PC-3 (cell line): ENCODE measurements at regions not wholly inside any gene's neighbourhood (a gene's known extent, or its start where the extent isn't known, plus 50 kb on each side); places are given as distances from the start of the nearest gene placed in this dataset.

Experiments
- ATAC-seq: fragments of 200-7000 bp; cut with Tn5 transposase; 2 replicates; pipeline ENCODE4 v1.9.1; 2020; ENCODE audit warnings: mild to moderate bottlenecking, moderate library complexity
- BruUV-seq: library from RNA; stranded (reverse); fragments of 400-500 nt; replicated peaks from 2 replicates; lab custom pipeline; 2021; lab: Mats Ljungman, UMichigan
- CTCF ChIA-PET: fragments of 300-600 bp; sonication (Branson Sonifier 250); formaldehyde crosslinking; loops from one replicate; lab custom pipeline; 2022; ENCODE audit warnings: antibody characterized with exemption; lab: Charles Lee
- POLR2A ChIA-PET: fragments of 300-600 bp; sonication (Branson Sonifier 250); formaldehyde crosslinking; loops from one replicate; lab custom pipeline; 2022; ENCODE audit warnings: antibody characterized with exemption; ENCODE audit not compliant: unreplicated experiment; lab: Charles Lee
- DNase-seq: peaks from one replicate; pipeline ENCODE4 v3.0.0-alpha.2; 2015
- H2AFZ ChIP-seq: fragments of 300-600 bp; sonication (generic); 2 replicates; pipeline ENCODE4 v1.6.0; 2016; ENCODE audit warnings: antibody characterized with exemption, low read length
- H3F3A ChIP-seq: fragments of 300-600 bp; sonication (generic); one replicate; pipeline ENCODE4 v1.6.0; 2017; ENCODE audit warnings: antibody characterized with exemption, low read length, control low read depth, mild to moderate bottlenecking; ENCODE audit not compliant: unreplicated experiment
- H3K27ac ChIP-seq: fragments of 300-600 bp; sonication (generic); 2 replicates; pipeline ENCODE4 v1.5.1; 2016; ENCODE audit warnings: mild to moderate bottlenecking, low read length
- H3K27me3 ChIP-seq: fragments of 300-600 bp; sonication (generic); 2 replicates; pipeline ENCODE4 v1.6.1; 2016; ENCODE audit warnings: low read length, mixed read lengths
- H3K36me3 ChIP-seq: fragments of 300-600 bp; sonication (generic); 2 replicates; pipeline ENCODE4 v1.6.1; 2016; ENCODE audit warnings: low read depth, mixed run types, low read length, mixed read lengths
- H3K4me1 ChIP-seq: fragments of 300-600 bp; sonication (generic); 2 replicates; pipeline ENCODE4 v1.5.1; 2016; ENCODE audit warnings: low read length; ENCODE audit not compliant: insufficient read depth
- H3K4me2 ChIP-seq: fragments of 300-600 bp; sonication (generic); 2 replicates; pipeline ENCODE4 v1.6.0; 2016; ENCODE audit warnings: low read length
- H3K4me3 ChIP-seq: fragments of 300-600 bp; sonication (generic); 2 replicates; pipeline ENCODE4 v1.5.1; 2016; ENCODE audit warnings: mild to moderate bottlenecking, low read length, mixed read lengths
- H3K79me2 ChIP-seq: fragments of 300-600 bp; sonication (generic); 2 replicates; pipeline ENCODE4 v1.6.1; 2017; ENCODE audit warnings: low read length, mixed read lengths
- H3K9ac ChIP-seq: fragments of 300-600 bp; sonication (generic); 2 replicates; pipeline ENCODE4 v1.6.0; 2016; ENCODE audit warnings: mild to moderate bottlenecking, low read length
- H3K9me2 ChIP-seq: fragments of 300-600 bp; sonication (generic); replicated peaks from 2 replicates; pipeline ENCODE4 v1.6.1; 2016; ENCODE audit warnings: mixed run types, low read length, mixed read lengths
- H3K9me3 ChIP-seq: fragments of 300-600 bp; sonication (generic); 2 replicates; pipeline ENCODE4 v1.6.1; 2016; ENCODE audit warnings: low read length, mixed read lengths
- H4K20me1 ChIP-seq: fragments of 300-600 bp; sonication (generic); 2 replicates; pipeline ENCODE4 v1.6.1; 2016; ENCODE audit warnings: low read length, mixed read lengths
- CTCF ChIP-seq: fragments of 300-600 bp; sonication (generic); conservative IDR thresholded peaks from 2 replicates; pipeline ENCODE4 v1.5.1; 2017; ENCODE audit warnings: antibody characterized with exemption, low read depth, mild to moderate bottlenecking, low read length
- EZH2 ChIP-seq: fragments of 300-600 bp; sonication (generic); IDR thresholded peaks from one replicate; pipeline ENCODE4 v1.6.1; 2017; ENCODE audit warnings: antibody characterized with exemption, mild to moderate bottlenecking, low read length; ENCODE audit not compliant: unreplicated experiment
- EZH2phosphoT487 ChIP-seq: fragments of 300-600 bp; sonication (generic); IDR thresholded peaks from 2 replicates; pipeline ENCODE4 v1.6.1; 2018; ENCODE audit warnings: mild to moderate bottlenecking, antibody characterized with exemption, low read length, borderline replicate concordance
- intact Hi-C: fragments of 100-400 bp; cut with micrococcal nuclease; formaldehyde crosslinking; loops from 2 replicates; pipeline ENCODE4 v1.9.0; 2023

GRCh38 chr11:116310698-116311097 lies 462.1 kb downstream of the BUD13 start:
- intact Hi-C loops = no loop called here
- no peaks in the 10 kb centered on the region for H3K79me2 ChIP-seq
- H3K9ac ChIP-seq = no peak overlapping the region
- ChIA-PET POLR2A (no interaction called here), CTCF (no interaction called here)
- H3K4me1 ChIP-seq = no peaks in the 10 kb centered on the region
- H3K9me2 ChIP-seq = no peaks in the 10 kb centered on the region
- no peak for DNase-seq
- TF ChIP-seq EZH2 (no peak), EZH2phosphoT487 (no peak), CTCF (no peak)
- H3K27me3 ChIP-seq = peaks cover 12% of the 10 kb centered on the region
- H3K9me3 ChIP-seq = no peaks in the 10 kb centered on the region
- H2AFZ ChIP-seq = no peak overlapping the region
- ATAC-seq = no peak
- no peak overlapping the region for H3K27ac ChIP-seq
- no peak overlapping the region for H3K4me2 ChIP-seq
- no peaks in the 10 kb centered on the region for H3K36me3 ChIP-seq
- no peaks in the 10 kb centered on the region for H4K20me1 ChIP-seq
- H3K4me3 ChIP-seq = no peak overlapping the region
- BruUV-seq = no TSS peak
- no peaks in the 10 kb centered on the region for H3F3A ChIP-seq

- no peaks in the 10 kb centered on the region for H3K9me3 ChIP-seq
- DNase-seq (no peak), ATAC-seq (no peak)
- TF ChIP-seq CTCF = no peak
- no peak for TF ChIP-seq EZH2
- no peak for TF ChIP-seq EZH2phosphoT487
- no peak overlapping the region for H3K4me2 ChIP-seq
- no peak overlapping the region for H3K4me3 ChIP-seq
- no peak overlapping the region for H2AFZ ChIP-seq
- no TSS peak for BruUV-seq
- ChIA-PET POLR2A (no interaction called here), CTCF (no interaction called here)
- peaks cover 12% of the 10 kb centered on the region for H3K27me3 ChIP-seq
- H3K36me3 ChIP-seq = no peaks in the 10 kb centered on the region
- no peak overlapping the region for H3K27ac ChIP-seq
- intact Hi-C loops = no loop called here
- H3K4me1 ChIP-seq = no peaks in the 10 kb centered on the region
- H3K9ac ChIP-seq = no peak overlapping the region
- no peaks in the 10 kb centered on the region for H3K9me2 ChIP-seq
- no peaks in the 10 kb centered on the region for H3K79me2 ChIP-seq
- H3F3A ChIP-seq = no peaks in the 10 kb centered on the region
- H4K20me1 ChIP-seq = no peaks in the 10 kb centered on the region
These were observed 462.6 kb downstream of the BUD13 start for GRCh38 chr11:116310226-116310625.

- H3K4me3 ChIP-seq = no peak overlapping the region
- intact Hi-C loops = no loop called here
- DNase-seq = no peak
- H3K27ac ChIP-seq = no peak overlapping the region
- H4K20me1 ChIP-seq = no peaks in the 10 kb centered on the region
- no TSS peak for BruUV-seq
- H3K27me3 ChIP-seq = peaks cover 12% of the 10 kb centered on the region
- H3K4me2 ChIP-seq = no peak overlapping the region
- no peak overlapping the region for H2AFZ ChIP-seq
- H3K9ac ChIP-seq = no peak overlapping the region
- ChIA-PET POLR2A (no interaction called here), CTCF (no interaction called here)
- no peaks in the 10 kb centered on the region for H3K79me2 ChIP-seq
- no peak for ATAC-seq
- H3K9me2 ChIP-seq = no peaks in the 10 kb centered on the region
- no peaks in the 10 kb centered on the region for H3K9me3 ChIP-seq
- H3F3A ChIP-seq = no peaks in the 10 kb centered on the region
- TF ChIP-seq CTCF (no peak), EZH2 (no peak), EZH2phosphoT487 (no peak)
- H3K4me1 ChIP-seq = no peaks in the 10 kb centered on the region
- no peaks in the 10 kb centered on the region for H3K36me3 ChIP-seq
These were observed 463.3 kb downstream of the BUD13 start for GRCh38 chr11:116309446-116309845.
